ENCODE measurements at regions not wholly inside any gene's neighbourhood (a gene's known extent, or its start where the extent isn't known, plus 50 kb on each side); places are given as distances from the start of the nearest gene placed in this dataset.

DNA sequence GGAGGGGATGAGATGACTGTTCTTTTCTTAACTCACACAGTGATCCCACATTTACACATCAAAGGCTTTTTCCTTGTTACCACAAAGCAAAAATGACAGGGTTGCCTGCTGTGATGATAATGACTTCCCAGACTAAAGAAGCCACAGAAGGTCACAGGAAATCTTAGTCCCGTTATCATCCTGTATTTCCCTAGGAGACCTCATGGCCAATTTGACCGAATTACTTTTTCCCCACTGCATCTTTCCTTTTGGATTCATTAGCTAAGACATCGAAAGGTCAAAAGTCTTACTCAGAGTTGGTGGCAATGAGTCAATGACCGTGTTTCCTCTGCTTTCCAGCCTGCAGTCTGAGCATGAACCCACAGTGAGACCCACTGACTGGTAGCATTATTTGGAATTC, 130.1 kb upstream of the INHBA start:
- Histone ChIP-seq H3K27me3 (no peaks in the 10 kb centered on the region), H3K36me3 (no peaks in the 10 kb centered on the region), H3K4me3 (no peak overlapping the region), H3K4me1 (no peaks in the 10 kb centered on the region), H3K9me3 (no peaks in the 10 kb centered on the region), H3K27ac (no peak overlapping the region)
- ATAC-seq (no peak), DNase-seq (no peak)
- intact Hi-C loops (cut with DNase I), result no loop called here
- TF ChIP-seq, protein P1, sequence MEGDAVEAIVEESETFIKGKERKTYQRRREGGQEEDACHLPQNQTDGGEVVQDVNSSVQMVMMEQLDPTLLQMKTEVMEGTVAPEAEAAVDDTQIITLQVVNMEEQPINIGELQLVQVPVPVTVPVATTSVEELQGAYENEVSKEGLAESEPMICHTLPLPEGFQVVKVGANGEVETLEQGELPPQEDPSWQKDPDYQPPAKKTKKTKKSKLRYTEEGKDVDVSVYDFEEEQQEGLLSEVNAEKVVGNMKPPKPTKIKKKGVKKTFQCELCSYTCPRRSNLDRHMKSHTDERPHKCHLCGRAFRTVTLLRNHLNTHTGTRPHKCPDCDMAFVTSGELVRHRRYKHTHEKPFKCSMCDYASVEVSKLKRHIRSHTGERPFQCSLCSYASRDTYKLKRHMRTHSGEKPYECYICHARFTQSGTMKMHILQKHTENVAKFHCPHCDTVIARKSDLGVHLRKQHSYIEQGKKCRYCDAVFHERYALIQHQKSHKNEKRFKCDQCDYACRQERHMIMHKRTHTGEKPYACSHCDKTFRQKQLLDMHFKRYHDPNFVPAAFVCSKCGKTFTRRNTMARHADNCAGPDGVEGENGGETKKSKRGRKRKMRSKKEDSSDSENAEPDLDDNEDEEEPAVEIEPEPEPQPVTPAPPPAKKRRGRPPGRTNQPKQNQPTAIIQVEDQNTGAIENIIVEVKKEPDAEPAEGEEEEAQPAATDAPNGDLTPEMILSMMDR (IDR thresholded peaks at IDR 0.05), result no peak

DNA sequence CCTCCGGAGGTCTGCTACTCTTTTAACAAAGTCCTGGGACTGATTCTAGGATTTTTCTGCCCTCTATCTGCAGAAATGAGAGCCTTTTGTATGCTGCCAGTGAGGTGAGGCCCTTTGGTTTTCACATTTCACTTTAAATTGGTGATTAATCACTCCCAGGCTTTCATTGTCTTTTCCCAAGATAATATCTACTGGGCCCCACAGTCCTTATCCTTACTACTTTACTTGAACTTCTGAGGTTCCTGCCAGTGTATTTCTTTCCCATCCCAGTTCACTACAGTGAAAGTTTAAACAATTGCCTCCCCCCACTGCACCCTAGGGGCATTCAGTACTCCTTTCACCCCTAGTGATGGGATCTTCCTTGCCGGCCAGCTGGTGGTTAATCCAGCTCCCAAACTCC, 127.4 kb upstream of the INHBA start:
- H3K27me3 ChIP-seq, result no peaks in the 10 kb centered on the region
- no peaks in the 10 kb centered on the region for H3K9me3 ChIP-seq
- no peaks in the 10 kb centered on the region for H3K36me3 ChIP-seq
- ATAC-seq (no peak), DNase-seq (no peak)
- intact Hi-C loops (cut with DNase I), result no loop called here
- no peaks in the 10 kb centered on the region for H3K4me1 ChIP-seq
- TF ChIP-seq, protein P1 (IDR thresholded peaks at IDR 0.05), result no peak
- no peak overlapping the region for H3K27ac ChIP-seq
- H3K4me3 ChIP-seq, result no peak overlapping the region

DNA sequence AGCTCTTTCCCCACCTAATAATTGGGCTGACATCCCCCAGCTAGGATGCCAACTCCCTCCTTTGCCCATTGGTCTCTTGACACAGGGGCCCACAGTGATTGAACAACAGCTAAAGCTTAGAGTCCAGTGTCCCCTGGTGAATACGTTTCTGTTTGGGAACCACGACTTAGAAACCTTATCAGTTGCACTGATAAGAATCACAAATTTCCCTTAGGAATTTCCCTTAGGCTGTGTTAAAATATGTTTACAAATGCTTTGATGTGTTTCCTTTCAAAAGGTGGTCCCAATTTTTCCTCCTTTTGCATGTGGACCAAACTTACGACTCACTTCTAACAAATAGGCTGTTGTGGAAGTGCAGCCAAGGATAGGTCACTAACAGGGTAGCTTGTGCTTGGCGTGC, 126.0 kb upstream of the INHBA start:
- intact Hi-C loops (cut with DNase I), result no loop called here
- ATAC-seq, result no peak
- H3K36me3 ChIP-seq, result no peaks in the 10 kb centered on the region
- DNase-seq, result no peak
- TF ChIP-seq, protein P1 (IDR thresholded peaks at IDR 0.05), result no peak
- H3K9me3 ChIP-seq, result no peaks in the 10 kb centered on the region
- H3K4me3 ChIP-seq, result no peak overlapping the region
- no peaks in the 10 kb centered on the region for H3K4me1 ChIP-seq
- no peaks in the 10 kb centered on the region for H3K27me3 ChIP-seq
- no peak overlapping the region for H3K27ac ChIP-seq

DNA sequence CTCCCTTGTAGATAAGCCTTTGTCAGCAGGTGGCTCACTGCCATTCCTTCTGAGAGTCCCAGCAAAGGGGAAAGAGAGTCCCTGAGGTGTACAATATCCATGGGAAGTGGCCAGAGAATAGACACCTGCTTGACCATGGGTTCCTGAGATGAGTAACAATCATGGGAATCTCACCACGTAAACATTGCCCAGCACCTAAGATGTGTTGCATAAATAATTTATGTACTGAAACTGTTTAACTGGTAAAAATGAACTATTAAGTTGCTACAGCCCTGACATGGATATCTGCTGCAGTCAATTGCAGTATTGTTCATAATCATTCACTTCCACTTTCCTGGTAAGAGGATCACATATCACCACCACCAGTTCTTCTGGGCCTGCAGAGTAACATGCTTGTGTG, 123.8 kb upstream of the INHBA start:
- TF ChIP-seq, protein P1 (IDR thresholded peaks at IDR 0.05), result no peak
- no peaks in the 10 kb centered on the region for H3K9me3 ChIP-seq
- ATAC-seq (no peak), DNase-seq (no peak)
- no peak overlapping the region for H3K27ac ChIP-seq
- no peak overlapping the region for H3K4me3 ChIP-seq
- H3K4me1 ChIP-seq, result no peaks in the 10 kb centered on the region
- intact Hi-C loops (cut with DNase I), result no loop called here
- H3K27me3 ChIP-seq, result no peaks in the 10 kb centered on the region
- no peaks in the 10 kb centered on the region for H3K36me3 ChIP-seq

DNA sequence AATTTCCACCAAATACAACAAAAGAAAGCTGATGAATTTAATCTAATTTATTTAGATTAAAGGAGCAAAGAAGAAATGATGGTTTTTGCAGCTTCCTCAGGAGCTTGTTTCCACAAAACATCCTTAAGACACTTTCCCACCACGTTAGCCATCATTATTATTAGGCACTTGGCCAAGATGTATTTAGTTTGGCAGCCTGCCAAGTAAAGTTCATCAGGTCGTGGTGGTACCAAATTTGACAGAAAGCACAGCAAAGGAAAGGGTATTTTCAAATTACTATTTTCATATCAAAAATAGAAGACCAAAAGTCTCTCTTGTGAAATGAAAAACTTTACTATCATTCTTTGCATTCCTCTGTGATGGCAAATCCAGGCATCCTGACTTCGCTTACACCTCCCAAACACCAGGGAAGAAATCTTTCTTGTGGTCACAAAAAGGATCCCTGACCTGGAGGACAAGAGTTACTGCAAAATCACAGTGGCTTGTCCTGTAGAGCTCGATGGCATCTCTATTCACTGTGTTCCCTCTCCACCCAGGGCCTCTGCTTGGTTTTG, 123.1 kb upstream of the INHBA start:
- Histone ChIP-seq H3K27ac (no peak overlapping the region), H3K27me3 (no peaks in the 10 kb centered on the region), H3K9me3 (no peaks in the 10 kb centered on the region), H3K4me3 (no peak overlapping the region), H3K36me3 (no peaks in the 10 kb centered on the region), H3K4me1 (no peaks in the 10 kb centered on the region)
- DNase-seq (no peak), ATAC-seq (no peak)
- intact Hi-C loops (cut with DNase I), result no loop called here
- TF ChIP-seq, protein P1 (IDR thresholded peaks at IDR 0.05), result no peak

DNA sequence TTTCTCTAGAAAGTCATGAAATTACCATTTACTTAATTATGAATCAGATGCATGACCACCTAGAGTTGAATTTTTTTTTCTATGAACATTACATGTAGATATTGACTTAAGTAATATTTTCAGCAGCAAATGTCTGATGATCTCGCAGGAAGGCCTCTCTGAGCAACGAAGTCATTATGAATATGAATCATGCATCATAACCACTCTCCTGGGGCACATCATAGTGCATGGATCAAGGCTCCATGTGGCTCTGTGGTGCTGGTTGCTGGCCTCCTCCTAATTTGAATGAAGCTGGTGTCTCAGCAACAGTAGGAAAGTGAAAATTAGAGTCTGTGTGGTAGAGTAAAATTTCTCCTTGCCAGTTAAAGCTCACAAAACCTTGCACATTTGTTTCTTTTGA, 121.4 kb upstream of the INHBA start:
- TF ChIP-seq, protein P1 (IDR thresholded peaks at IDR 0.05), result no peak
- Histone ChIP-seq H3K36me3 (no peaks in the 10 kb centered on the region), H3K27me3 (no peaks in the 10 kb centered on the region), H3K27ac (no peak overlapping the region), H3K4me1 (no peaks in the 10 kb centered on the region), H3K4me3 (no peak overlapping the region), H3K9me3 (no peaks in the 10 kb centered on the region)
- no peak for ATAC-seq
- intact Hi-C loops (cut with DNase I), result no loop called here
- DNase-seq, result no peak

Measured in upper lobe of right lung (tissue), 1 donor.